ENCODE measurements at regions not wholly inside any gene's neighbourhood (a gene's known extent, or its start where the extent isn't known, plus 50 kb on each side); places are given as distances from the start of the nearest gene placed in this dataset.

GRCh38 chr10:9198611-9199010, 1144.1 kb downstream of the GATA3 start:
- TF ChIP-seq CTCF (IDR thresholded peaks at IDR 0.05) = no peak
- TF ChIP-seq POLR2A (IDR thresholded peaks at IDR 0.05) = no peak

Measured in esophagus squamous epithelium (tissue), 4 donors.